H4 (cell line): ENCODE measurements at regions not wholly inside any gene's neighbourhood (a gene's known extent, or its start where the extent isn't known, plus 50 kb on each side); places are given as distances from the start of the nearest gene placed in this dataset.
A peak's percentile ranks its signal among the peaks of the same experiment; 100 is the strongest.

ENCODE experiments used
- DNase-seq: peaks from one replicate; pipeline ENCODE4 v3.0.0-alpha.2; 2015; ENCODE audit warnings: low spot score

GRCh38 chr6:140908505-140908904 is 1224.2 kb upstream of the GJE1 start:
- DNase-seq = no peak

- no peak for DNase-seq
Observed at GRCh38 chr6:140907235-140907634, 1225.5 kb upstream of the GJE1 start.

GRCh38 chr6:140905724-140906123 is 1227.0 kb upstream of the GJE1 start:
- DNase-seq = no peak

GRCh38 chr6:140905050-140905449 is 1227.7 kb upstream of the GJE1 start:
- DNase-seq = no peak

GRCh38 chr6:140897804-140898573 is 1234.7 kb upstream of the GJE1 start:
- DNase-seq = peak; percentile 75

- peak; percentile 44 for DNase-seq
Observed at GRCh38 chr6:140897349-140897748, 1235.4 kb upstream of the GJE1 start.

GRCh38 chr6:140893432-140893831 is 1239.3 kb upstream of the GJE1 start:
- DNase-seq = no peak

GRCh38 chr6:140879946-140880345 is 1252.8 kb upstream of the GJE1 start:
- DNase-seq = no peak

GRCh38 chr6:140874066-140874465 is 1258.7 kb upstream of the GJE1 start:
- no peak for DNase-seq

- no peak for DNase-seq
Observed at GRCh38 chr6:140872885-140873284, 1259.8 kb upstream of the GJE1 start.

- DNase-seq = no peak
Observed at GRCh38 chr6:140871911-140872310, 1260.8 kb upstream of the GJE1 start.

- no peak for DNase-seq
Observed at GRCh38 chr6:140867336-140867735, 1265.4 kb upstream of the GJE1 start.

- DNase-seq = peak; percentile 3
Observed at GRCh38 chr6:140858381-140858971, 1274.2 kb upstream of the GJE1 start.

- DNase-seq = peak; percentile 73
Observed at GRCh38 chr6:140857739-140858380, 1274.9 kb upstream of the GJE1 start.

GRCh38 chr6:140855520-140855919 is 1277.2 kb upstream of the GJE1 start:
- no peak for DNase-seq

- no peak for DNase-seq
Observed at GRCh38 chr6:140854318-140854717, 1278.4 kb upstream of the GJE1 start.

- DNase-seq = no peak
Observed at GRCh38 chr6:140850438-140850837, 1282.3 kb upstream of the GJE1 start.

GRCh38 chr6:140849456-140849855 is 1283.3 kb upstream of the GJE1 start:
- no peak for DNase-seq

GRCh38 chr6:140847262-140847645 is 1285.5 kb upstream of the GJE1 start:
- DNase-seq = no peak

- no peak for DNase-seq
Observed at GRCh38 chr6:140846503-140847261, 1286.0 kb upstream of the GJE1 start.

- no peak for DNase-seq
Observed at GRCh38 chr6:140845701-140846100, 1287.0 kb upstream of the GJE1 start.

GRCh38 chr6:140844167-140844566 is 1288.6 kb upstream of the GJE1 start:
- DNase-seq = no peak
